GM12878 (cell line): ENCODE measurements at regions not wholly inside any gene's neighbourhood (a gene's known extent, or its start where the extent isn't known, plus 50 kb on each side); places are given as distances from the start of the nearest gene placed in this dataset.

Experiments used
- ATAC-seq: fragments of 200-7000 bp; cut with Tn5 transposase; 3 replicates; pipeline ENCODE4 v1.9.1; 2020; ENCODE audit warnings: mild to moderate bottlenecking, moderate library complexity
- BruUV-seq: library from RNA; stranded (reverse); fragments of 400-500 nt; replicated peaks from 2 replicates; lab custom pipeline; 2021; lab: Mats Ljungman, UMichigan
- CTCF ChIA-PET: fragments of 300-600 bp; sonication (Branson Sonifier 250); formaldehyde crosslinking; extraction: SDS; loops from one replicate; lab custom pipeline; 2021; ENCODE audit warnings: inconsistent platforms; lab: Yijun Ruan, JAX
- POLR2A ChIA-PET: fragments of 350-600 bp; formaldehyde crosslinking; extraction: SDS; loops from one replicate; lab custom pipeline; 2021; ENCODE audit warnings: inconsistent platforms; lab: Charles Lee
- RAD21 ChIA-PET: fragments of 300-600 bp; sonication (Branson Sonifier 250); formaldehyde crosslinking; loops from one replicate; lab custom pipeline; 2023; ENCODE audit warnings: antibody characterized with exemption; ENCODE audit not compliant: unreplicated experiment; lab: Charles Lee
- SMC1A ChIA-PET: fragments of 300-600 bp; sonication (Branson Sonifier 250); formaldehyde crosslinking; loops from one replicate; lab custom pipeline; 2023; ENCODE audit not compliant: unreplicated experiment, uncharacterized antibody; lab: Charles Lee
- DNase-seq: peaks from one replicate; pipeline ENCODE4 v3.0.0-alpha.2; 2011; ENCODE audit warnings: low read depth, low spot score
- FAIRE-seq: peaks from 3 replicates; lab custom pipeline; 2011; peaks lifted over from hg19 to GRCh38; lab: Jason Lieb, UNC
- H2AFZ ChIP-seq: 2 replicates; pipeline ENCODE4 v1.6.0; 2011; ENCODE audit warnings: low read depth, low read length, control low read depth; ENCODE audit not compliant: control insufficient read depth
- H3K27ac ChIP-seq: 2 replicates; pipeline ENCODE4 v1.5.1; 2011; ENCODE audit warnings: control low read depth; ENCODE audit not compliant: control insufficient read depth, insufficient read depth
- H3K27me3 ChIP-seq, 2 experiments: replicated peaks in 1 of 2; 2 replicates each; pipeline versions ENCODE4 v1.6.0 to v1.6.1; 2011; ENCODE audit warnings: low read length in 1 of 2; ENCODE audit not compliant: control insufficient read depth in 2 of 2, insufficient read depth in 2 of 2
- H3K36me3 ChIP-seq, 2 experiments: 2 replicates each; pipeline ENCODE4 v1.5.1; 2011; ENCODE audit warnings: low read length in 1 of 2; ENCODE audit not compliant: control insufficient read depth in 2 of 2, insufficient read depth in 2 of 2
- H3K4me1 ChIP-seq: 2 replicates; pipeline ENCODE4 v1.6.1; 2011; ENCODE audit warnings: mild to moderate bottlenecking, low read length, moderate library complexity, mixed read lengths; ENCODE audit not compliant: control insufficient read depth, insufficient read depth
- H3K4me2 ChIP-seq: 2 replicates; pipeline ENCODE4 v1.6.0; 2011; ENCODE audit warnings: control low read depth; ENCODE audit not compliant: control insufficient read depth, insufficient read depth
- H3K4me3 ChIP-seq: fragments of 200-600 bp; sonication (generic); 2 replicates; pipeline ENCODE4 v1.5.1; 2016
- H3K79me2 ChIP-seq: 2 replicates; pipeline ENCODE4 v1.6.0; 2011; ENCODE audit warnings: low read length; ENCODE audit not compliant: control insufficient read depth, insufficient read depth
- H3K9ac ChIP-seq: 2 replicates; pipeline ENCODE4 v1.8.0; 2011; ENCODE audit warnings: low read length, control low read depth, mixed read lengths; ENCODE audit not compliant: control insufficient read depth, insufficient read depth
- H3K9me3 ChIP-seq: replicated peaks from 3 replicates; pipeline ENCODE4 v1.5.1; 2011; ENCODE audit warnings: mild to moderate bottlenecking, low read length; ENCODE audit not compliant: control insufficient read depth, insufficient read depth
- H4K20me1 ChIP-seq: 2 replicates; pipeline ENCODE4 v1.6.0; 2011; ENCODE audit not compliant: control insufficient read depth, insufficient read depth
- ASH2L ChIP-seq: fragments of 300-600, 200-600 bp; sonication (generic); IDR thresholded peaks from 2 replicates; pipeline ENCODE4 v1.6.1; 2017; ENCODE audit warnings: low read depth, mild to moderate bottlenecking, borderline replicate concordance
- ATF3 ChIP-seq: IDR thresholded peaks from 2 replicates; pipeline ENCODE4 v1.6.1; 2011; ENCODE audit warnings: low read depth, mild to moderate bottlenecking, low read length, moderate library complexity, borderline replicate concordance; ENCODE audit errors: extremely low read depth
- CHD4 ChIP-seq: fragments of 200-600 bp; sonication (generic); IDR thresholded peaks from 2 replicates; pipeline ENCODE4 v1.6.1; 2016; ENCODE audit warnings: mild to moderate bottlenecking
- DPF2 ChIP-seq: fragments of 450-650 bp; IDR thresholded peaks from 2 replicates; pipeline ENCODE4 v1.6.1; 2017; ENCODE audit warnings: mild to moderate bottlenecking
- GABPA ChIP-seq: IDR thresholded peaks from 2 replicates; pipeline ENCODE4 v1.6.1; 2014; ENCODE audit warnings: antibody characterized with exemption, low read depth, mild to moderate bottlenecking, inconsistent platforms
- HDAC2 ChIP-seq: fragments of 200-600 bp; sonication (generic); IDR thresholded peaks from 2 replicates; pipeline ENCODE4 v1.6.1; 2017
- IRF3 ChIP-seq: fragments of 450-650 bp; IDR thresholded peaks from 2 replicates; pipeline ENCODE4 v1.6.1; 2014; ENCODE audit warnings: mild to moderate bottlenecking
- IRF5 ChIP-seq: fragments of 450-650 bp; IDR thresholded peaks from 2 replicates; pipeline ENCODE4 v1.6.1; 2017; ENCODE audit warnings: borderline replicate concordance
- KAT2A ChIP-seq: conservative IDR thresholded peaks from 2 replicates; pipeline ENCODE4 v1.6.1; 2011; ENCODE audit warnings: low read depth, low read length; ENCODE audit not compliant: control insufficient read depth
- MXI1 ChIP-seq: fragments of 150-350 bp; IDR thresholded peaks from 2 replicates; pipeline ENCODE4 v1.6.1; 2011; ENCODE audit warnings: low read depth, mild to moderate bottlenecking, inconsistent platforms, low read length, improper control_type of control experiment
- NKRF ChIP-seq: fragments of 450-650 bp; conservative IDR thresholded peaks from 2 replicates; pipeline ENCODE4 v1.6.1; 2017; ENCODE audit warnings: mild to moderate bottlenecking, moderate library complexity
- RELB ChIP-seq: fragments of 450-650 bp; IDR thresholded peaks from 2 replicates; pipeline ENCODE4 v1.6.1; 2017; ENCODE audit warnings: low read depth, mild to moderate bottlenecking, moderate library complexity
- RFX5 ChIP-seq: IDR thresholded peaks from 2 replicates; pipeline ENCODE4 v1.6.1; 2011; ENCODE audit warnings: low read depth, low read length, improper control_type of control experiment
- RUNX3 ChIP-seq: IDR thresholded peaks from 2 replicates; pipeline ENCODE4 v1.6.1; 2012; ENCODE audit warnings: low read length, inconsistent platforms
- SP1 ChIP-seq: IDR thresholded peaks from one replicate; pipeline ENCODE4 v1.6.1; 2011; ENCODE audit warnings: low read depth, low read length
- SREBF1 ChIP-seq: IDR thresholded peaks from 2 replicates; pipeline ENCODE4 v1.6.1; 2012; ENCODE audit warnings: mild to moderate bottlenecking, low read length
- YBX1 ChIP-seq: fragments of 450-650 bp; IDR thresholded peaks from 2 replicates; pipeline ENCODE4 v1.6.1; 2016; ENCODE audit warnings: antibody characterized with exemption
- ZNF384 ChIP-seq: IDR thresholded peaks from 2 replicates; pipeline ENCODE4 v1.6.1; 2012; ENCODE audit warnings: low read depth, mild to moderate bottlenecking, low read length, improper control_type of control experiment, borderline replicate concordance
- WGBS: methylation state at CpG from one replicate; pipeline ENCODE4 v1.1.6; 2016; ENCODE audit warnings: low lambda C conversion rate; ENCODE audit not compliant: insufficient replicate concordance, insufficient coverage; ENCODE audit errors: missing lambda C conversion rate; 5-methylcytosine and 5-hydroxymethylcytosine counted together
- in situ Hi-C: fragments of 300-500 bp; cut with MboI; formaldehyde crosslinking; loops from 9 replicates; pipeline ENCODE4 v1.14.3; 2018; ENCODE audit warnings: mixed read lengths
- intact Hi-C: fragments of 100-400 bp; cut with micrococcal nuclease; formaldehyde crosslinking; loops from one replicate; pipeline ENCODE4 v1.14.2; 2022; ENCODE audit not compliant: unreplicated experiment

- RAD21 ChIA-PET, result interaction anchor here (1.2 kb wide), 1 partner anchor 11 kb away, joined by 4 read pairs; no protein-coding TSS in a partner anchor
- no peak overlapping the region for H3K4me2 ChIP-seq
- H3K36me3 ChIP-seq, result no peaks in the 10 kb centered on the region
- H3K9ac ChIP-seq, result no peak overlapping the region
- no peaks in the 10 kb centered on the region for H3K79me2 ChIP-seq
- POLR2A ChIA-PET, result interaction anchor here (1.2 kb wide), 1 partner anchor 18 kb away, joined by 4 read pairs; no protein-coding TSS in a partner anchor
- intact Hi-C loops, result no loop called here
- H3K4me1 ChIP-seq, result no peaks in the 10 kb centered on the region
- BruUV-seq, result no TSS peak
- H3K27ac ChIP-seq, result no peak overlapping the region
- peaks cover 0 to 4% of the 10 kb centered on the region in 2 experiments; a peak in 2 of 4 replicates for H3K27me3 ChIP-seq
- FAIRE-seq (no peak), DNase-seq (no peak), ATAC-seq (no peak)
- SMC1A ChIA-PET, result interaction anchor here (0.8 to 2.5 kb wide), 3 partner anchors 9 to 29 kb away, joined by 3 to 11 read pairs (median 9); no protein-coding TSS in a partner anchor
- H2AFZ ChIP-seq, result no peak overlapping the region
- no peak overlapping the region for H3K4me3 ChIP-seq
- in situ Hi-C loops, result no loop called here
- CTCF ChIA-PET, result interaction anchor here (1.2 to 1.4 kb wide), 2 partner anchors 7 to 13 kb away, joined by 3 to 4 read pairs; no protein-coding TSS in a partner anchor
- WGBS, result 46% methylated on average over 5 of the region's 5 CpGs
- H3K9me3 ChIP-seq, result no peaks in the 10 kb centered on the region
- no peaks in the 10 kb centered on the region for H4K20me1 ChIP-seq
- TF ChIP-seq CHD4, result no peak
- TF ChIP-seq YBX1, result no peak
- no peak for TF ChIP-seq IRF5
- no peak for TF ChIP-seq RELB
- no peak for TF ChIP-seq KAT2A
- TF ChIP-seq ZNF384, result no peak
- no peak for TF ChIP-seq HDAC2
- no peak for TF ChIP-seq SREBF1
- no peak for TF ChIP-seq NKRF
- no peak for TF ChIP-seq RUNX3
- TF ChIP-seq RFX5, result no peak
- TF ChIP-seq MXI1, result no peak
- no peak for TF ChIP-seq DPF2
- no peak for TF ChIP-seq IRF3
- no peak for TF ChIP-seq GABPA
- TF ChIP-seq ASH2L, result no peak
- TF ChIP-seq SP1, result no peak
- no peak for TF ChIP-seq ATF3
These were observed 305.8 kb downstream of the LRFN2 start for GRCh38 chr6:40281402-40281801.
